Panc1 (cell line): ENCODE measurements at regions not wholly inside any gene's neighbourhood (a gene's known extent, or its start where the extent isn't known, plus 50 kb on each side); places are given as distances from the start of the nearest gene placed in this dataset.

Experiments
- ATAC-seq: fragments of 200-7000 bp; cut with Tn5 transposase; 2 replicates; pipeline ENCODE4 v1.9.1; 2020; ENCODE audit warnings: mild to moderate bottlenecking, moderate library complexity
- BruUV-seq: library from RNA; stranded (reverse); fragments of 400-500 nt; replicated peaks from 2 replicates; lab custom pipeline; 2021; lab: Mats Ljungman, UMichigan
- CTCF ChIA-PET: fragments of 300-600 bp; sonication (Branson Sonifier 250); formaldehyde crosslinking; loops from one replicate; lab custom pipeline; 2022; ENCODE audit warnings: antibody characterized with exemption; lab: Charles Lee
- POLR2A ChIA-PET: fragments of 300-600 bp; sonication (Branson Sonifier 250); formaldehyde crosslinking; loops from one replicate; lab custom pipeline; 2022; ENCODE audit warnings: antibody characterized with exemption; lab: Charles Lee
- DNase-seq: peaks from one replicate; pipeline ENCODE4 v3.0.0-alpha.2; 2010; ENCODE audit warnings: low read depth, low spot score
- H3K27ac ChIP-seq: 2 replicates; pipeline ENCODE4 v1.5.1; 2011; ENCODE audit warnings: mild to moderate bottlenecking, low read length, inconsistent platforms
- H3K27me3 ChIP-seq: fragments of 200-500 bp; sonication (Bioruptor generic); 2 replicates; pipeline ENCODE4 v1.6.0; 2014; ENCODE audit warnings: low read length, inconsistent platforms; ENCODE audit not compliant: control insufficient read depth, insufficient read depth
- H3K36me3 ChIP-seq: fragments of 200-500 bp; sonication (Bioruptor generic); 2 replicates; pipeline ENCODE4 v1.5.1; 2014; ENCODE audit warnings: inconsistent platforms, mild to moderate bottlenecking, low read length, moderate library complexity; ENCODE audit not compliant: control insufficient read depth, insufficient read depth
- H3K4me1 ChIP-seq: 2 replicates; pipeline ENCODE4 v1.5.1; 2011; ENCODE audit warnings: inconsistent platforms, mild to moderate bottlenecking, low read length, moderate library complexity; ENCODE audit not compliant: control insufficient read depth, insufficient read depth
- H3K4me3 ChIP-seq, 2 experiments: 2 replicates each; pipeline ENCODE4 v1.5.1; 2011 to 2012; ENCODE audit warnings: low read depth in 2 of 2, low read length in 2 of 2, mild to moderate bottlenecking in 2 of 2, inconsistent platforms in 1 of 2, moderate library complexity in 1 of 2
- H3K9me3 ChIP-seq: fragments of 200-500 bp; sonication (Bioruptor generic); 2 replicates; pipeline ENCODE4 v1.5.1; 2014; ENCODE audit warnings: low read depth, mild to moderate bottlenecking, inconsistent platforms, low read length, moderate library complexity; ENCODE audit not compliant: control insufficient read depth, insufficient read depth
- CTCF ChIP-seq: fragments of 450-650 bp; IDR thresholded peaks from 2 replicates; pipeline ENCODE4 v1.5.1; 2017; ENCODE audit warnings: mild to moderate bottlenecking
- POLR2AphosphoS5 ChIP-seq: IDR thresholded peaks from 2 replicates; pipeline ENCODE4 v1.6.1; 2012; ENCODE audit warnings: mild to moderate bottlenecking, low read depth, low read length, moderate library complexity
- REST ChIP-seq, 2 experiments: IDR thresholded peaks; 2 replicates each; pipeline ENCODE4 v1.6.1; 2011 to 2012; ENCODE audit warnings: low read depth in 2 of 2, control low read depth in 1 of 2, low read length in 1 of 2, mild to moderate bottlenecking in 1 of 2, moderate library complexity in 1 of 2; ENCODE audit not compliant: insufficient read depth in 1 of 2
- SIN3A ChIP-seq: IDR thresholded peaks from 2 replicates; pipeline ENCODE4 v1.6.1; 2012; ENCODE audit warnings: low read depth, mild to moderate bottlenecking, low read length, moderate library complexity, borderline replicate concordance; ENCODE audit not compliant: insufficient read depth
- TCF7L2 ChIP-seq: IDR thresholded peaks from 2 replicates; pipeline ENCODE4 v1.6.1; 2011; ENCODE audit warnings: mild to moderate bottlenecking, low read depth, low read length, inconsistent platforms
- in situ Hi-C: cut with HindIII; loops from 2 replicates; pipeline ENCODE4 v1.10.0; 2016; ENCODE audit warnings: low sequenced_read_pairs, low pct_unique_long_range_greater_than_20kb
- intact Hi-C: fragments of 100-400 bp; cut with micrococcal nuclease; formaldehyde crosslinking; loops from one replicate; pipeline ENCODE4 v1.10.0; 2022; ENCODE audit not compliant: unreplicated experiment

- no TSS peak for BruUV-seq
- H3K9me3 ChIP-seq, result no peaks in the 10 kb centered on the region
- TF ChIP-seq POLR2AphosphoS5 (no peak), TCF7L2 (no peak), CTCF (no peak), SIN3A (no peak), REST (IDR thresholded peaks at IDR 0.05; ENCODE audit: insufficient read depth in 1 of 2, low read depth in 2 of 2, low read length in 1 of 2) (no peak)
- ChIA-PET POLR2A (no interaction called here), CTCF (no interaction called here)
- DNase-seq (no peak), ATAC-seq (no peak)
- in situ Hi-C loops, result no loop called here
- no peaks in the 10 kb centered on the region for H3K36me3 ChIP-seq
- no peaks in the 10 kb centered on the region for H3K4me1 ChIP-seq
- H3K27ac ChIP-seq, result no peak overlapping the region
- H3K27me3 ChIP-seq, result no peaks in the 10 kb centered on the region
- intact Hi-C loops, result no loop called here
- no peak overlapping the region for H3K4me3 ChIP-seq
Measured at GRCh38 chr4:43126595-43126994, 234.1 kb downstream of the GRXCR1 start.

- CTCF ChIA-PET, result interaction anchor here (0.8 kb wide), 1 partner anchor 10 kb away, joined by 3 read pairs; no protein-coding TSS in a partner anchor
Measured at GRCh38 chr4:43130228-43131021, 237.9 kb downstream of the GRXCR1 start.

More at GRCh38 chr4:43130228-43131021, 237.9 kb downstream of the GRXCR1 start:
- ATAC-seq, result no peak
- Histone ChIP-seq H3K4me1 (no peaks in the 10 kb centered on the region), H3K4me3 (no peak overlapping the region), H3K36me3 (no peaks in the 10 kb centered on the region), H3K27ac (no peak overlapping the region), H3K9me3 (no peaks in the 10 kb centered on the region), H3K27me3 (no peaks in the 10 kb centered on the region)
- no TSS peak for BruUV-seq
- DNase-seq, result no peak
- TF ChIP-seq SIN3A (no peak), REST (IDR thresholded peaks at IDR 0.05; ENCODE audit: insufficient read depth in 1 of 2, low read depth in 2 of 2, low read length in 1 of 2) (no peak), POLR2AphosphoS5 (no peak), CTCF (no peak), TCF7L2 (no peak)
- in situ Hi-C loops, result no loop called here
- intact Hi-C loops, result loop anchor here (5.0 kb wide), 1 partner anchor 1502 kb away; no protein-coding TSS in a partner anchor
- POLR2A ChIA-PET, result no interaction called here
